Panc1 (cell line): ENCODE measurements at regions not wholly inside any gene's neighbourhood (a gene's known extent, or its start where the extent isn't known, plus 50 kb on each side); places are given as distances from the start of the nearest gene placed in this dataset.

ENCODE experiments used
- ATAC-seq: fragments of 200-7000 bp; cut with Tn5 transposase; 2 replicates; pipeline ENCODE4 v1.9.1; 2020; ENCODE audit warnings: mild to moderate bottlenecking, moderate library complexity
- BruUV-seq: library from RNA; stranded (reverse); fragments of 400-500 nt; replicated peaks from 2 replicates; lab custom pipeline; 2021; lab: Mats Ljungman, UMichigan
- CTCF ChIA-PET: fragments of 300-600 bp; sonication (Branson Sonifier 250); formaldehyde crosslinking; loops from one replicate; lab custom pipeline; 2022; ENCODE audit warnings: antibody characterized with exemption; lab: Charles Lee
- POLR2A ChIA-PET: fragments of 300-600 bp; sonication (Branson Sonifier 250); formaldehyde crosslinking; loops from one replicate; lab custom pipeline; 2022; ENCODE audit warnings: antibody characterized with exemption; lab: Charles Lee
- DNase-seq: peaks from one replicate; pipeline ENCODE4 v3.0.0-alpha.2; 2010; ENCODE audit warnings: low read depth, low spot score
- H3K27ac ChIP-seq: 2 replicates; pipeline ENCODE4 v1.5.1; 2011; ENCODE audit warnings: mild to moderate bottlenecking, low read length, inconsistent platforms
- H3K27me3 ChIP-seq: fragments of 200-500 bp; sonication (Bioruptor generic); 2 replicates; pipeline ENCODE4 v1.6.0; 2014; ENCODE audit warnings: low read length, inconsistent platforms; ENCODE audit not compliant: control insufficient read depth, insufficient read depth
- H3K36me3 ChIP-seq: fragments of 200-500 bp; sonication (Bioruptor generic); 2 replicates; pipeline ENCODE4 v1.5.1; 2014; ENCODE audit warnings: inconsistent platforms, mild to moderate bottlenecking, low read length, moderate library complexity; ENCODE audit not compliant: control insufficient read depth, insufficient read depth
- H3K4me1 ChIP-seq: 2 replicates; pipeline ENCODE4 v1.5.1; 2011; ENCODE audit warnings: inconsistent platforms, mild to moderate bottlenecking, low read length, moderate library complexity; ENCODE audit not compliant: control insufficient read depth, insufficient read depth
- H3K4me3 ChIP-seq, 2 experiments: 2 replicates each; pipeline ENCODE4 v1.5.1; 2011 to 2012; ENCODE audit warnings: low read depth in 2 of 2, low read length in 2 of 2, mild to moderate bottlenecking in 2 of 2, inconsistent platforms in 1 of 2, moderate library complexity in 1 of 2
- H3K9me3 ChIP-seq: fragments of 200-500 bp; sonication (Bioruptor generic); 2 replicates; pipeline ENCODE4 v1.5.1; 2014; ENCODE audit warnings: low read depth, mild to moderate bottlenecking, inconsistent platforms, low read length, moderate library complexity; ENCODE audit not compliant: control insufficient read depth, insufficient read depth
- CTCF ChIP-seq: fragments of 450-650 bp; IDR thresholded peaks from 2 replicates; pipeline ENCODE4 v1.5.1; 2017; ENCODE audit warnings: mild to moderate bottlenecking
- POLR2AphosphoS5 ChIP-seq: IDR thresholded peaks from 2 replicates; pipeline ENCODE4 v1.6.1; 2012; ENCODE audit warnings: mild to moderate bottlenecking, low read depth, low read length, moderate library complexity
- REST ChIP-seq, 2 experiments: IDR thresholded peaks; 2 replicates each; pipeline ENCODE4 v1.6.1; 2011 to 2012; ENCODE audit warnings: low read depth in 2 of 2, control low read depth in 1 of 2, low read length in 1 of 2, mild to moderate bottlenecking in 1 of 2, moderate library complexity in 1 of 2; ENCODE audit not compliant: insufficient read depth in 1 of 2
- SIN3A ChIP-seq: IDR thresholded peaks from 2 replicates; pipeline ENCODE4 v1.6.1; 2012; ENCODE audit warnings: low read depth, mild to moderate bottlenecking, low read length, moderate library complexity, borderline replicate concordance; ENCODE audit not compliant: insufficient read depth
- TCF7L2 ChIP-seq: IDR thresholded peaks from 2 replicates; pipeline ENCODE4 v1.6.1; 2011; ENCODE audit warnings: mild to moderate bottlenecking, low read depth, low read length, inconsistent platforms
- in situ Hi-C: cut with HindIII; loops from 2 replicates; pipeline ENCODE4 v1.10.0; 2016; ENCODE audit warnings: low sequenced_read_pairs, low pct_unique_long_range_greater_than_20kb
- intact Hi-C: fragments of 100-400 bp; cut with micrococcal nuclease; formaldehyde crosslinking; loops from one replicate; pipeline ENCODE4 v1.10.0; 2022; ENCODE audit not compliant: unreplicated experiment

- ATAC-seq = no peak
- CTCF ChIA-PET = no interaction called here
- no peak overlapping the region for H3K4me3 ChIP-seq
These were observed 1533.6 kb downstream of the UQCRFS1 start for GRCh38 chr19:27679399-27679798.

GRCh38 chr19:27676877-27677276 lies 1536.1 kb downstream of the UQCRFS1 start:
- in situ Hi-C loops = no loop called here
- CTCF ChIA-PET = no interaction called here
- ATAC-seq (no peak), DNase-seq (no peak)
- H3K4me1 ChIP-seq = no peaks in the 10 kb centered on the region
- no peaks in the 10 kb centered on the region for H3K27me3 ChIP-seq
- POLR2A ChIA-PET = no interaction called here
- no peaks in the 10 kb centered on the region for H3K36me3 ChIP-seq
- H3K9me3 ChIP-seq = no peaks in the 10 kb centered on the region
- intact Hi-C loops = no loop called here
- no peak overlapping the region for H3K27ac ChIP-seq
- BruUV-seq = no TSS peak
- TF ChIP-seq SIN3A = no peak
- no peak for TF ChIP-seq POLR2AphosphoS5
- TF ChIP-seq TCF7L2 = no peak
- no peak for TF ChIP-seq CTCF
- H3K4me3 ChIP-seq = no peak overlapping the region

More at GRCh38 chr19:27679399-27679798, 1533.6 kb downstream of the UQCRFS1 start:
- no peak for DNase-seq
- in situ Hi-C loops = no loop called here
- Histone ChIP-seq H3K27me3 (no peaks in the 10 kb centered on the region), H3K36me3 (no peaks in the 10 kb centered on the region), H3K27ac (no peak overlapping the region), H3K9me3 (no peaks in the 10 kb centered on the region), H3K4me1 (no peaks in the 10 kb centered on the region)
- no TSS peak for BruUV-seq
- TF ChIP-seq CTCF (no peak), REST (IDR thresholded peaks at IDR 0.05; ENCODE audit: insufficient read depth in 1 of 2, low read depth in 2 of 2, low read length in 1 of 2) (no peak), SIN3A (no peak), POLR2AphosphoS5 (no peak), TCF7L2 (no peak)
- intact Hi-C loops = no loop called here
- POLR2A ChIA-PET = no interaction called here
